NCI-H1105 (cell line): ENCODE measurements at regions not wholly inside any gene's neighbourhood (a gene's known extent, or its start where the extent isn't known, plus 50 kb on each side); places are given as distances from the start of the nearest gene placed in this dataset.

ENCODE experiments used
- DNase-seq: peaks from one replicate; lab custom pipeline; 2025; lab: John Stamatoyannopoulos, UW

GRCh38 chr14:103207388-103208072 is 84.3 kb downstream of the TNFAIP2 start:
- DNase-seq, result no peak

- no peak for DNase-seq
These were observed 85.8 kb downstream of the TNFAIP2 start for GRCh38 chr14:103209054-103209453.

GRCh38 chr14:103209506-103209905 is 86.2 kb downstream of the TNFAIP2 start:
- DNase-seq, result no peak

DNA sequence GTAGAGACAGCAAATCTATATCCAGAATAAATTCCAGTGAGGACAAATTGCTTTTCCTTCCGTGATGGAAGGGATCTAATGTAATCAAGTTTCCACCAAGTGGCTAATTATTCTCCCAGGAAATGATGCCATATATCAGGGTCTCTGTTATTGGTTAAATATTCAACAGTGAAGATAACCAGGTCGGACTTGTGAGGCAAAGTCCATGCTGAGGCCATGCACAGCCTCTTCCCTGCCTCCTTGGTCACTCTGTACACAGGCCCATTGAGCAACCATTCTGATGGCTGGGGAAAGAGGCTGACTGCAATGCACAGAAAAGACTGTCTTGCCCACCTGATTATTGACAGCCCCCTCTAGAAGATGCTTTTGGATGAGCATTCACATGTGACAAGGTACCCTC is 90.1 kb downstream of the TNFAIP2 start:
- DNase-seq, result no peak

DNA sequence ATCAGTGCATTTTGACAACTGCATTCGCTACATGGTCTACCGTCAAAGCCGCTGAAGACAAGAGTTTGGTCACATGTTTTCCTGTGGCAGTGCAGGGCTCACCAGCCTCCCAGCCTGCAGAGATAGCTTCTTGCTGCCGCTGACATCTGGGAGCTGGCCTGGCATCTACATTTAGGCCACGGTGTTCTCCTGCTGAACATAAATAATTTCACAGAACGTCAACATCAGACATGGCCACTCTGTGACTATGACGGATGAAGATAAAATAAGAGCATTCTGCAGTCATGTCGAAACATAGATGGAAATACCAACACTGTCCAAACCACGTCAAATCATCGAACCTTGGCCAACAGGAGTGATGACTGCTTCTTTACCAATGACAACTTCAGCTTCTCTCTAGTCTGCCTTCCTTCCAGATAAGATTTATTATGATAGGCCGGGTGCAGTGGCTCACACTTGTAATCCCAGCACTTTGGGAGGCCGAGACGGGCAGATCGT is 91.2 kb downstream of the TNFAIP2 start:
- DNase-seq, result no peak

DNA sequence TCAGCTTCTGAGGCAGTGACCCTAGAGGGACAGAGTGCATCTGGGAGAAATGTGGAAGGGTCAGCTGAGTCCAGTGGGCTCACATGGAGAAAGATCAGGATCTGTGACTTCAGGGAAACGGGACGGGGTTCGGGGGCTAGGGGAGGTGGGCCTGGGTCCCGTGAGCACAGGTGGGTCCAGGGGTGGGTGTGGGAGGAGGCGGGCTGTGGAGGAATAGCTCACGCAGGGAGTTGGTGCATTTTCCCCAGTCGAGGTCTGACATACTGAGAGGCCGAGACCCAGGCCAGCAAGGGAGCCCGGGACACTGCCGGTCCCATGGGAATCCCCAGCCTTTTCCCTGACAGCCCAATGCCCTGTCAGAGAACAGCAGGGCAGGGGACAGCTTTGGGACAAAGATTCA is 93.1 kb downstream of the TNFAIP2 start:
- no peak for DNase-seq

DNA sequence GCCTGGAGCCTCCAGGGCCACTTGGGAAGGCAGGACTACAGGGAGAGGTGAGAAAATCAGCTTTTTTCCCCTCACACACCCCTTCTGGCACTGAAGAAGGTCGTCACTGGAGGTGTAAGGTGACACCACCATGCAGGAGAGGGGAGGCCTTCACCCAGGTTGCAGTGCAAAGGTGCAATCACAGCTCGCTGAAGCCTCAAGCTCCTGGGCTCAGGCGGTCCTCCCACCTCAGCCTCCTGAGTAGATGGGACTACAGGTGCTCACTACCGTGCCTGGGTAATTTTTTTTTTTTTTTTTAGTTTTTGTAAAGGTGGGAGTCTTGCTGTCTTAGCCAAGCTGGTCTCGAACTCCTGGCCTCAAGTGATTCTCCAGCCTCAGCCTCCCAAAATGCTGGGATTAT is 93.6 kb downstream of the TNFAIP2 start:
- no peak for DNase-seq

DNA sequence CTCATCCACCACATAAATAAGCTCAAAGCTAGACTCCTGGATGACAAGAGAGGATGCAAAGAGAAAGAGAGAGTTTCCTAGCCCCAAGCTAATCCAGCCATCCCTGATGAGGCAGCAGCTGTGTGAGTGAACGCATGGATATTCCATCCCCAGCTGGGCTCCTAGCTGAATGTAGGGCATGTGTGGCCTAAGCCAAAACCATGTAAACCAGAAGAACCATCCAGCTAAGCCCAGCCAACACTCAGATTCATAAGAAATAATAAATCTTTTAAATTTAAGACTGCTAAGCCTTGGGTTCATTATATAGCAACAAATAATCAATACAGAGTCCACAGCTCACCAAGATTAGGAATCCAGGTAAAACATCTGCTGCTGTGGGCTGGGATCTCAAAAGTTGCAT is 94.3 kb downstream of the TNFAIP2 start:
- DNase-seq, result no peak

- DNase-seq, result no peak
These were observed 97.1 kb downstream of the TNFAIP2 start for GRCh38 chr14:103220134-103220981.

GRCh38 chr14:103220982-103221641 is 97.9 kb downstream of the TNFAIP2 start:
- DNase-seq, result no peak

DNA sequence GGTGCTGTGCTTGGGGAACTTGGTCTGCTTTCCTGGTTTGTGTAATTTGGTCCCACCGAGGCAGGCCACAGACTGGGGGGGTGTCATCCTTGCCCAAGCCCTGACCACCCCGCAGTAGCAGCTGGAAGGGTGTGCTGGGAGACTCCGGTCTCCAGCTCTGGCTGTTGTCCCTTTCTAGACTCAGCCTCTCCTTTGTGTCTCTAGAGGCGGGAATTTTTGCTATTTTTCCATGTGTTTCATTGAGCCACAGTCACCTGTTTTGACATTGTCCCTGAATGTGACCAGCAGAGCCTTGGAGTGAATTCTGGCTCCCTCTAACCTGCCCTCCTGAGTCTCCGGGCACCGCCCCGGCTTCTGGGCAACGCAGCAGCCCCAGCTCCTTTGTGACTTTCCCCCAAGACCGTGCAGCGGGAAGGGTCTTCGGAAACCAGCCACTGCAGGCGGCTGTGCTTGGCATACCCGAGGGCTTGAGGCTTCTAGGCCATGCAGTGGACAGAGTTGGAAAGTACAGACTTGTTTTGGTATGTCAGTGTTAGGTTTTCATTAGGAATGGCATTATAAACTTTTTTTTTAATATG is 98.6 kb downstream of the TNFAIP2 start:
- DNase-seq, result no peak

- DNase-seq, result no peak
These were observed 100.6 kb downstream of the TNFAIP2 start for GRCh38 chr14:103223818-103224352.

DNA sequence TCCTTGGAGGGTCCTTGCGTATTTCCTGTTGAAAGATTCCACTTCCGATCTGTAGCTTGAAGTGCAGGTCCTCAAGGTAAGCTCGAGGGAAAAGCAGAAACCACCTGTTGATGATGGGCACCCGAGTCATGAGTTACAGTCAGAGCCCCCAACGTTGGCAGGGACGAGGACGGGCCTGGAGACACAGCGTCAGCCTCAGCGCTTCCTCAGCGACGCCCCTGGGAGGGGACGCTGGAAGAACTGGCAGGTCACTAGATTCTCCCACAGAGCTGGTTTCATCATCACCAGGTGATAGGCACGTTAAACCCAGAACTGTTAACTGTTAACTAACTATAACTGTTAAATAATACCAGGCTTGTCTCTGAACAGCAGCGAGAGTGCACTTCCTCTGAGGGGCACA is 101.8 kb downstream of the TNFAIP2 start:
- DNase-seq, result no peak

- DNase-seq, result no peak
These were observed 102.2 kb downstream of the TNFAIP2 start for GRCh38 chr14:103225476-103225875.

DNA sequence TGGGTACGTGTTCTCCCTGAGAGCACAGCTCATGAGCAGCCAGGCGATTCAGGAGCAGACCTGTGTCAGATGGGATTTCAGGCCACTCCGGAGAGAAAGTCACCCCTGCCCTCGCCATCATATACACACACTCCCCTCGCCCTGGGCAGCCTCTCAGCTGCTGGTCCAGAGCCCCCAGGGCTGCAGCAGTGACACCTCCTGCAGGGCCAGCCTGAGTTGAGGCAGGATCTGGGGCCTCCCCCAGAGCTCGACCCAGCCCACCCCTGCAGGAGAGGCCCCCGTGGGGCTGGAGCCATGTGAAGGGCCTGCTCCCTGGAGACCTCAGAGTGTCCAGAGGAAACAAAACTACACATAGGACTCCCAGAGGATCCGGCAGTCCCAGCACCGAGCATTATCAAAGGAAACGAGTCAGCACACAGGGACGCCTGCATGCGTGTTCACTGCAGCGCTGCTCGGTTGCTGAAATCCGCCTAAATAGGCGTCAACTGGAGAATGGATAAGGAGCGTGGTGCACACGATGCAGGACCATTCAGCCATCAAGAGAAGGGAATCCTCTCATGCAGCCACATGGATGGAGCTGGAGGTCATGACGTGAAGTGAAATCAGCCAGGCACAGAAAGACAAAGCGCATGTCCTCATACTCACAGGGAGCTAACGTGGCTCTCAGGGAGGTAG is 104.0 kb downstream of the TNFAIP2 start:
- no peak for DNase-seq

DNA sequence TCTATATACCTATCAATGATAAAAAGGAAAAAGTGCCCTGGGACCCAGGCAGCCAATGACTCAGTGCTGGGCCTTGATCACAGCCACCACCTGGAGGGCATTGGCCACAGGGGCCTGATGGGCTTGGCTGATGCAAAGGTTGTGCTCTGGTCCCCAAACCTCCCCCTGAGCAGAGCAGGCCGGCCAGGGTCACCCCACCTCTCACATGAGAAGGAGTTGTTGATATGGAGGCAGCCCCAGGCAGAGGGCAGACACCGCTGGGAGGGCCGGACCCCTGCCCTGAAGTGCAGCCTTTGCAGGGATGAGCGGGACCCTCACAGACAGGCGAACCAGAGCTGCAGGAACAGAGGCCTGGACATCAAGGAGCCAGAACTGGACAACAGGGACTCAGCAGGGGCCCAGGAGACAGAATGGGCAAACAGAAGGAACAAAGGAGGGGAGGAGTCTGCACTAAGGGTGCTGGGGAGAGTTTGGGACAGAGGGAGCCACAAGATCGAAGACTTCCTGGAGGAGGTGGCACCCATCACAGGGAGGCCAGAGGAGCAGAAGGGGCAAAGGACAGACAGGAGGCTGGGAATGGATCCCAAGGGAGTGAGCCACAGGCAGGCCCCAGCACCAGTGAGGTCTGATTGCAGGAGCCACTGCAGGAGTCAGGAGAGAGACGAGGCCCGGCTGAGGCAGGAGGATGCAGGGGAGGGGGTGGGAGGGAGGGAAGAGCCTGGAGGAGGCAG is 105.0 kb downstream of the TNFAIP2 start:
- DNase-seq, result no peak

GRCh38 chr14:103228866-103229265 is 105.2 kb upstream of the EIF5 start:
- DNase-seq, result no peak

DNA sequence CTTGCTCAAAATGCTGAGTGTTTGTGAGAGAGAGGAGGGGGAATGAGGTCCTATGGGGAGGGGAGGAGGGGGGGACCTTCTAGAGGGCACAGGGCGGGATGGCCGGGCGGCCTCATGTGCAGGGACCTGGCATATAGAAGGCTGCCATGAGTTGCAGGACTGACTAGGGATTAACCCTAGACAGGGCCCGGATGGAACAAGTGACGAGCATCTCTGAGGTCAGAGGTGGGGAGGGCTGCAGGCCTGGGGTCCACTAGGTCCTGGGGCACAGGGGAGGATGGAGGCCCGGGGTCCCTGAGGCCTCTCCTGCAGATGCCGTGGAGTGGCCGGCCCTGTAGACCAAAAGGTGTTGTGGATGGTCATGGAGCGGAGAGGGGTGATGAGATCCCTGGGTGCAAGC is 104.0 kb upstream of the EIF5 start:
- DNase-seq, result no peak

DNA sequence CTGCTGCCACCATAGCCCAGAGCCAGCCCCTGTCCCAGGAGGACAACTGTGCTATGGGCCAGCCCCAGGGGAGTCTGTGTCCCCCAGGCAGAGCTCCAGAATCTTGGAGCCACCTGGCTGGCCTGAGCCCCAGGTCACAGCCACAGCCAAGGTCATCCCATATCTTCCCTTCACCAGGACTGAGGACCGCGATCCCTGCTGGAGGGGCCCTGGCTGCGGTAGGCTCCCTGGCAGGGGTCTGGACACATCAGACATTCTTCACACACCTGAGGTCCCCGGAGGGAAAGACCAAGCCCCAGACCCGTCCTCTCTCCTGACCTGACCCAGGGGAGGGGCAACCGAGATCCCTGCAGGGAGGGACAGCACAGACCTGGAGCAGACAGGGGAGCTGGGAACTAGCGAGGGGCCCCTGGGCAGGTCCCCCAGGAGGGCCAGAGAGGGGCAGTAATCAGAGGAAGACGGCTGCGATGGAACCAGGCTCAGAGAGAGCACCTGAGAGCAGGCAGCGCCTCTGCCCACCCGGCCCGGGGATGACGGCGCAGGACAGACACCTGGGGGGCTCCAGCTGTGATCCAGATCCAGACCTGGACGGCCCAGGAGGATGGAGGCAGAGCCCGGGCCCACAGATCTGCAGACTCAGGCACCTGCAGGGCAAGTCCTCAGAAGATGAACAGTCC is 103.2 kb upstream of the EIF5 start:
- DNase-seq, result no peak

DNA sequence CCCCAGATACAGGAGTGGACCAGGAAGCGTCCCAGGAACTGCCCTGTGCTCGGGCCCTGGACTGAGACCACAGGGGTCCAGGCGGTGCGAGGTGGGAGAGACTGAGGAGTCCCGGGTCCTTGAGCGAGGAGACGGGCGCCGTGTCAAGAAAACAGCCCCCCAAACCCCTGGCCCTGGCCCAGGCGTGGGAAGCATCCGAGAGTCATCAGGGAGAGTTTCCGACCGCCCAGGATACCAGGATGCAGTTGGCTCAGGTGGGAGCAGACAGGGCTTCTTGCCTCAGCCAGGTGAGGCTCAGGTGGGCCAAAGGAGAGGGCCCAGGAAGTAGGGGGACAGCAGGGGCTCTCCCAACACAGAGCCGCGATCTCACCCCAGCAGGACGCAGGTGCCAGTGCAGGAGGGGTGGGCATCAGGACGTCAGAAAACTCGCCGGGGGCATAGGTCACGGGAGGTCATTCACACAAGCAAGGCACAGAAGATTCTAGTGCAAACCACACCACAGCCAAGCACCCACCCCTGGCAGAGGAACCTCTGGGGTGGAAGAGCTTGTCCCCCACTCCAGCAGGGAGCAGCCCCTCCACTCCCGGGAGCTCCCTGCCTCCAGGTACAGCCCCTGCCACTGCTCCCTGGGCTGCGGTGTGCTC is 102.5 kb upstream of the EIF5 start:
- DNase-seq, result no peak
